ENCODE measurements at regions not wholly inside any gene's neighbourhood (a gene's known extent, or its start where the extent isn't known, plus 50 kb on each side); places are given as distances from the start of the nearest gene placed in this dataset.
"Not testable (repeated sequence)": the region's sequence is repeated elsewhere in the genome, so short reads cannot be mapped to it uniquely, and the experiment has no call there.

- intact Hi-C loops (cut with micrococcal nuclease), result no loop called here
Measured at GRCh38 chr11:25159341-25159740, 662.5 kb downstream of the LUZP2 start.

GRCh38 chr11:25163421-25163820, 666.6 kb downstream of the LUZP2 start:
- intact Hi-C loops (cut with micrococcal nuclease), result no loop called here

- intact Hi-C loops (cut with micrococcal nuclease), result no loop called here
Measured at GRCh38 chr11:25180187-25180586, 683.3 kb downstream of the LUZP2 start.

GRCh38 chr11:25183411-25183810, 686.6 kb downstream of the LUZP2 start:
- intact Hi-C loops (cut with micrococcal nuclease), result no loop called here

GRCh38 chr11:25197515-25197914, 700.7 kb downstream of the LUZP2 start:
- intact Hi-C loops (cut with micrococcal nuclease), result no loop called here

GRCh38 chr11:25198704-25199103, 701.9 kb downstream of the LUZP2 start:
- intact Hi-C loops (cut with micrococcal nuclease), result no loop called here

- intact Hi-C loops (cut with micrococcal nuclease), result no loop called here
Measured at GRCh38 chr11:25200925-25201324, 704.1 kb downstream of the LUZP2 start.

- intact Hi-C loops (cut with micrococcal nuclease), result no loop called here
Measured at GRCh38 chr11:25206762-25207161, 709.9 kb downstream of the LUZP2 start.

- intact Hi-C loops (cut with micrococcal nuclease), result no loop called here
Measured at GRCh38 chr11:25211635-25212254, 714.9 kb downstream of the LUZP2 start.

- intact Hi-C loops (cut with micrococcal nuclease), result no loop called here
Measured at GRCh38 chr11:25214535-25215176, 717.8 kb downstream of the LUZP2 start.

GRCh38 chr11:25218036-25218435, 721.2 kb downstream of the LUZP2 start:
- intact Hi-C loops (cut with micrococcal nuclease), result no loop called here

GRCh38 chr11:25225078-25225477, 728.2 kb downstream of the LUZP2 start:
- intact Hi-C loops (cut with micrococcal nuclease), result no loop called here

- intact Hi-C loops (cut with micrococcal nuclease), result no loop called here
Measured at GRCh38 chr11:25242928-25243327, 746.1 kb downstream of the LUZP2 start.

GRCh38 chr11:25244126-25244525, 747.3 kb downstream of the LUZP2 start:
- intact Hi-C loops (cut with micrococcal nuclease), result no loop called here

GRCh38 chr11:25247336-25247735, 750.5 kb downstream of the LUZP2 start:
- intact Hi-C loops (cut with micrococcal nuclease), result no loop called here

GRCh38 chr11:25252854-25253253, 756.0 kb downstream of the LUZP2 start:
- intact Hi-C loops (cut with micrococcal nuclease), result no loop called here

- intact Hi-C loops (cut with micrococcal nuclease), result not testable (repeated sequence)
Measured at GRCh38 chr11:25263861-25264260, 767.0 kb downstream of the LUZP2 start.

GRCh38 chr11:25271301-25271700, 774.4 kb downstream of the LUZP2 start:
- intact Hi-C loops (cut with micrococcal nuclease), result loop anchor here (5.0 kb wide), 1 partner anchor 51 kb away; no protein-coding TSS in a partner anchor

- intact Hi-C loops (cut with micrococcal nuclease), result loop anchor here (5.0 kb wide), 1 partner anchor 50 kb away; no protein-coding TSS in a partner anchor
Measured at GRCh38 chr11:25272214-25272613, 775.4 kb downstream of the LUZP2 start.

- intact Hi-C loops (cut with micrococcal nuclease), result not testable (repeated sequence)
Measured at GRCh38 chr11:25280821-25281220, 784.0 kb downstream of the LUZP2 start.

GRCh38 chr11:25293166-25293565, 796.3 kb downstream of the LUZP2 start:
- intact Hi-C loops (cut with micrococcal nuclease), result no loop called here

- intact Hi-C loops (cut with micrococcal nuclease), result no loop called here
Measured at GRCh38 chr11:25298450-25298849, 801.6 kb downstream of the LUZP2 start.

GRCh38 chr11:25309818-25310217, 813.0 kb downstream of the LUZP2 start:
- intact Hi-C loops (cut with micrococcal nuclease), result no loop called here

Data from T-helper 1 cell treated with Interleukin-12 subunit alpha and Interleukin-12 subunit beta and Interleukin-4 antibody, amounts not matched to agents 30 ng/mL and 1 ng/mL, for 36 hours (primary cell).